ENCODE measurements at regions not wholly inside any gene's neighbourhood (a gene's known extent, or its start where the extent isn't known, plus 50 kb on each side); places are given as distances from the start of the nearest gene placed in this dataset.

- TF ChIP-seq, protein P1, sequence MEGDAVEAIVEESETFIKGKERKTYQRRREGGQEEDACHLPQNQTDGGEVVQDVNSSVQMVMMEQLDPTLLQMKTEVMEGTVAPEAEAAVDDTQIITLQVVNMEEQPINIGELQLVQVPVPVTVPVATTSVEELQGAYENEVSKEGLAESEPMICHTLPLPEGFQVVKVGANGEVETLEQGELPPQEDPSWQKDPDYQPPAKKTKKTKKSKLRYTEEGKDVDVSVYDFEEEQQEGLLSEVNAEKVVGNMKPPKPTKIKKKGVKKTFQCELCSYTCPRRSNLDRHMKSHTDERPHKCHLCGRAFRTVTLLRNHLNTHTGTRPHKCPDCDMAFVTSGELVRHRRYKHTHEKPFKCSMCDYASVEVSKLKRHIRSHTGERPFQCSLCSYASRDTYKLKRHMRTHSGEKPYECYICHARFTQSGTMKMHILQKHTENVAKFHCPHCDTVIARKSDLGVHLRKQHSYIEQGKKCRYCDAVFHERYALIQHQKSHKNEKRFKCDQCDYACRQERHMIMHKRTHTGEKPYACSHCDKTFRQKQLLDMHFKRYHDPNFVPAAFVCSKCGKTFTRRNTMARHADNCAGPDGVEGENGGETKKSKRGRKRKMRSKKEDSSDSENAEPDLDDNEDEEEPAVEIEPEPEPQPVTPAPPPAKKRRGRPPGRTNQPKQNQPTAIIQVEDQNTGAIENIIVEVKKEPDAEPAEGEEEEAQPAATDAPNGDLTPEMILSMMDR (IDR thresholded peaks at IDR 0.05) = no peak
- TF ChIP-seq POLR2A (IDR thresholded peaks at IDR 0.05) = no peak
- no peaks in the 10 kb centered on the region for H3K4me1 ChIP-seq
- intact Hi-C loops (cut with DNase I) = no loop called here
- 64% methylated on average over 6 of the region's 7 CpGs for WGBS (ENCODE audit: insufficient coverage, low coverage, low lambda C conversion rate, missing lambda C conversion rate)
- no peak for DNase-seq
- H3K36me3 ChIP-seq = no peaks in the 10 kb centered on the region
- ATAC-seq = no peak
- H3K27me3 ChIP-seq = no peaks in the 10 kb centered on the region
- no peak overlapping the region for H3K27ac ChIP-seq
- no peak overlapping the region for H3K4me3 ChIP-seq
- H3K9me3 ChIP-seq = no peaks in the 10 kb centered on the region
Observed at GRCh38 chr6:23183846-23184245, 614.5 kb downstream of the HDGFL1 start.

GRCh38 chr6:23184351-23184750 is 615.0 kb downstream of the HDGFL1 start:
- H3K4me3 ChIP-seq = no peak overlapping the region
- WGBS (ENCODE audit: insufficient coverage, low coverage, low lambda C conversion rate, missing lambda C conversion rate) = 75% methylated on average over 3 of the region's 3 CpGs
- no peak for DNase-seq
- intact Hi-C loops (cut with DNase I) = no loop called here
- no peak for ATAC-seq
- no peaks in the 10 kb centered on the region for H3K27me3 ChIP-seq
- H3K36me3 ChIP-seq = no peaks in the 10 kb centered on the region
- H3K27ac ChIP-seq = no peak overlapping the region
- no peaks in the 10 kb centered on the region for H3K4me1 ChIP-seq
- no peaks in the 10 kb centered on the region for H3K9me3 ChIP-seq
- TF ChIP-seq, protein P1 (IDR thresholded peaks at IDR 0.05) = no peak
- TF ChIP-seq POLR2A (IDR thresholded peaks at IDR 0.05) = no peak

DNA sequence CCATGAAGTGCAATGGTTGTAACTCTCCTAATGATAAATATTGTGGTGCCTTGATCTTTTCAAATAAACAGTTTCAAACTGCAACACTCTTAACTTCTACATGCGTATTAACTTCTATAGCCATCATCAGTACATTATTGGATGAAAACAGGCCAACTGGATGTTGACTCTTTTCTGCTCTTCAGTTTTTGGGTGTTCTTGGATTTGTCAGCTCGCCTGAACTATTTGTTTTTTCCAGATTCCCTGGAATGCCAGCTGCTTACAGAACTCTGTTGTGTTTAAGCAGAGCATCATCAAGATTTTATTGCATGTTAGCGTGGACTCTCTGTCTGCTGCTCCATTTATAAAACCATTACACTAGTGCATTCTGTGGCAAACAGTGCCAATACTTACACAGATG is 626.1 kb downstream of the HDGFL1 start:
- Histone ChIP-seq H3K4me3 (no peak overlapping the region), H3K9me3 (no peaks in the 10 kb centered on the region), H3K27me3 (no peaks in the 10 kb centered on the region), H3K4me1 (no peaks in the 10 kb centered on the region), H3K36me3 (no peaks in the 10 kb centered on the region), H3K27ac (no peak overlapping the region)
- intact Hi-C loops (cut with DNase I) = no loop called here
- ATAC-seq = no peak
- no peak for DNase-seq
- TF ChIP-seq POLR2A (IDR thresholded peaks at IDR 0.05) = no peak
- TF ChIP-seq, protein P1 (IDR thresholded peaks at IDR 0.05) = no peak
- WGBS (ENCODE audit: insufficient coverage, low coverage, low lambda C conversion rate, missing lambda C conversion rate) = 54% methylated on average over 3 of the region's 3 CpGs

DNA sequence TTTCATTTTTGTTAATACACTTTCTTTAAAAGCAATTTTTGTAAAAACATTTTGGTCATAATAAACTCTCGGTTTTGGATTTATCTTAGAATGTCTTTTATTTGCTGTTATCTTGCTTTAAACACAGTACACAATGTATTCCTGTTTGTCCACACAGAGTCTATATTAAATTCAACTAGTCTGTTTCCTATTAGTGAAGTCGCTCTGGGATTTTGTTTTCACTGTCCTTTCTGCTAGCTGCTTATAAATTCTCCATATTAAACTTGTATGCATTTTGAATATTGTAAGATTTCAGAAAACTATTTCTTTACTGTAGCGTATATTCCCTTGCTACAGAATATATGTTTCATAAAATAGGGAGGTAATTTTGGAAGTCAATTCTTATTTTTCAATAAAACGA is 630.2 kb downstream of the HDGFL1 start:
- Histone ChIP-seq H3K36me3 (no peaks in the 10 kb centered on the region), H3K27ac (no peak overlapping the region), H3K4me1 (no peaks in the 10 kb centered on the region), H3K27me3 (no peaks in the 10 kb centered on the region), H3K4me3 (no peak overlapping the region), H3K9me3 (no peaks in the 10 kb centered on the region)
- 59% methylated on average over 4 of the region's 4 CpGs for WGBS (ENCODE audit: insufficient coverage, low coverage, low lambda C conversion rate, missing lambda C conversion rate)
- intact Hi-C loops (cut with DNase I) = no loop called here
- no peak for DNase-seq
- no peak for ATAC-seq
- no peak for TF ChIP-seq POLR2A (IDR thresholded peaks at IDR 0.05)
- TF ChIP-seq, protein P1 (IDR thresholded peaks at IDR 0.05) = no peak

GRCh38 chr6:23200946-23201345 is 631.6 kb downstream of the HDGFL1 start:
- DNase-seq = no peak
- H3K9me3 ChIP-seq = no peaks in the 10 kb centered on the region

More at GRCh38 chr6:23200946-23201345, 631.6 kb downstream of the HDGFL1 start:
- intact Hi-C loops (cut with DNase I) = no loop called here
- Histone ChIP-seq H3K4me1 (no peaks in the 10 kb centered on the region), H3K27me3 (no peaks in the 10 kb centered on the region), H3K36me3 (no peaks in the 10 kb centered on the region), H3K4me3 (no peak overlapping the region), H3K27ac (no peak overlapping the region)
- no peak for ATAC-seq
- whole genome bisulfite sequencing (ENCODE audit: insufficient coverage, low coverage, low lambda C conversion rate, missing lambda C conversion rate) = 50% methylated on average over 3 of the region's 3 CpGs
- no peak for TF ChIP-seq POLR2A (IDR thresholded peaks at IDR 0.05)

All from right lobe of liver (tissue), 6 donors.